ENCODE measurements at regions not wholly inside any gene's neighbourhood (a gene's known extent, or its start where the extent isn't known, plus 50 kb on each side); places are given as distances from the start of the nearest gene placed in this dataset.

GRCh38 chr1:166328956-166329355 lies 162.2 kb upstream of the FAM78B start:
- TF ChIP-seq CTCF (IDR thresholded peaks at IDR 0.05; ENCODE audit: insufficient read depth, low read length, poor library complexity, severe bottlenecking) (no peak), EZH2phosphoT487 (conservative IDR thresholded peaks at IDR 0.05; ENCODE audit: low read length) (no peak)
